GM21723 (cell line): ENCODE measurements at regions not wholly inside any gene's neighbourhood (a gene's known extent, or its start where the extent isn't known, plus 50 kb on each side); places are given as distances from the start of the nearest gene placed in this dataset.
A peak's percentile ranks its signal among the peaks of the same experiment; 100 is the strongest.
"Not testable (repeated sequence)": the region's sequence is repeated elsewhere in the genome, so short reads cannot be mapped to it uniquely, and the experiment has no call there.

Experiments used
- ATAC-seq: cut with Tn5 transposase; IDR thresholded peaks from one replicate; pipeline ENCODE4 v1.9.1; 2021; ENCODE audit warnings: mild to moderate bottlenecking, moderate library complexity; ENCODE audit not compliant: unreplicated experiment

DNA sequence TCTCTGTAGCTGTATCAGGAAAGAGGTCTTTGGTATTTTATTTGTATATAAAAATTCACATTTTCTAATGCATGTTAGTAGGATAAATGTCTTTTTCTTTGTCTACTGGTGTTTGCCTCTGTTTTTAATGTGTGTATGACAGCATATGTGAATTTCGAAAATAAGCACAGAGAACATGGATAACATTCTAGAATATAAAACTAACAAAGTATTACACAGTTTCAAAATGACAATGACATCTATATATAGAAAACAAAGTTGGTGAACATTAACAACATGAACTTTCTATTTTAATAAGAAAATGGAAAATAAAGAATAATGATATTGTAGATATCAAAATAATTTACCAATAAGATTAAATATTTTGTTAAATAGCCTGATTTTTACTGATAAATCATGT, 608.0 kb downstream of the COL12A1 start:
- ATAC-seq, result peak; percentile 39

- no peak for ATAC-seq
Measured at GRCh38 chr6:74597266-74597665, 608.6 kb downstream of the COL12A1 start.

DNA sequence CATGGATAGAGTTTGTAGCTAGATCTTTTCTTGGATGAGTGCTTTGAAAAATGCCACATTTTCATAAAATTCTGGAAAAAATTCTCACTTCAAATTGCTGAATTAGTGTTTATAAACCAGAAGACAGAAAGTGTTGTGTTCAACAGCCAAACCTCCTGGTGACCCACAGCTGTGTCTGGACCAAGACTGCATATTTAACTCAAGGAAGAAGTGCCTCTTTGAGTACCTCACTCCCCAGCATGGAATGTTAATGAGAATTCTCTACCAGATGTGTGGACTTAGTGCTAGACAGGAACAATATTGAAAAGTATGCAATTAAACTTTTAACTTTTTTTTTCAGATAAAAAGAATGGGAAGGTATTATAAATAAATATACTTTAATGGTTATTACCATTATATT, 609.3 kb downstream of the COL12A1 start:
- no peak for ATAC-seq

GRCh38 chr6:74594350-74594749, 611.5 kb downstream of the COL12A1 start:
- not testable (repeated sequence) for ATAC-seq

DNA sequence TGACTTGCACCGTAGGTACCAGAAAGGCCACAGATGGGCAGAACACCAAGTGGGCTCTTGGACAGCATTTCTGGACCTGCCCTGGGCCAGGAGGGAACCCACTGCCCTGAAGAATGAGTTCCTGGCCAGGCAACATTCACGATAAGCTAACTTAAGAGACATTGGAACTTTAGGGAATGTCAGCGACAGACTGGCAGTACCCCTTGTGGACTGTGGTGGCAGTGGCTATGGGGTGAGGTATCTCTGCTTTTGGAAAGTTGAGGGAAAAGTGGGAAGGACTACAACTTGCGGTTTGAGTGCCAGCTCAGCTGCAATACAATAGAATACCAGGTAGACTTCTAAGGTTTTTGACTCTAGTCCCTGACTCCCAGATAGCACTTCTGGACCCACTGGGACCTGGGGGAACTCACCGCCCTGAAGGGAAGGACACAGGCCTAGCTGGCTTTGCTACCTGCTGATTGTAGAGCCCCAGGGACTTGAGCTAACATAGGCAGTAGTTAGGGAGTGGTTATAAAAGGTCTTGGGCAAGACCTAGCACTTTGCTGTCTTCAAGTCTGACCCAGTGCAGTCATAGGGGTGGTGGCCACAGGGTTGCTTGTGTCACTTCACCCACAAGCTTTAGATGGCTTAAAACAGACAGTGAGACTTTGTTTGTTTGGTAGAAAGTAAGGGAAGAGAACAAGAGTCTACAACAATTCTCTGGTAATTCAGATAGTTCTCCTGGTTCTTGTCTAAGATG, 617.6 kb downstream of the COL12A1 start:
- no peak for ATAC-seq

GRCh38 chr6:74587386-74587785, 618.5 kb downstream of the COL12A1 start:
- ATAC-seq, result no peak

GRCh38 chr6:74585753-74586152, 620.1 kb downstream of the COL12A1 start:
- ATAC-seq, result no peak

GRCh38 chr6:74581681-74582080, 624.2 kb downstream of the COL12A1 start:
- ATAC-seq, result no peak

- ATAC-seq, result no peak
Measured at GRCh38 chr6:74579794-74580193, 626.1 kb downstream of the COL12A1 start.

DNA sequence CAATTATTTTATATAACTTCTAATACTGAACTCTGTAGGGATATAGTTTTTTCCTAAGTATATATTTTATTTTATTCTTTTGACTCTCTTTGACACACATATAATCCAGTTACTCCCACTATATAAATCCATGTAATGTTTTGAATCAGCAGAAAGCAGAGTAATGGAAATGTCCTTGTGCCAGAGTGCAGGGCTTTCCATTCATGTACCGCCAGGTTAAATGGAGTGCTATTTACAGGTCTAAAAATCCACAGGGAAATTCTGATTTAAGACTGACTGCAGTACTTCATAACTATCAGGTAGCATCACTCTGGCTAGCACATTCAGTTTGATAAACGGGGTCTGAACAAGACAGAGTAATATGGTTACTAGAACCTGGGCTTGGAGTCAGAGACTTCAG, 626.8 kb downstream of the COL12A1 start:
- no peak for ATAC-seq

DNA sequence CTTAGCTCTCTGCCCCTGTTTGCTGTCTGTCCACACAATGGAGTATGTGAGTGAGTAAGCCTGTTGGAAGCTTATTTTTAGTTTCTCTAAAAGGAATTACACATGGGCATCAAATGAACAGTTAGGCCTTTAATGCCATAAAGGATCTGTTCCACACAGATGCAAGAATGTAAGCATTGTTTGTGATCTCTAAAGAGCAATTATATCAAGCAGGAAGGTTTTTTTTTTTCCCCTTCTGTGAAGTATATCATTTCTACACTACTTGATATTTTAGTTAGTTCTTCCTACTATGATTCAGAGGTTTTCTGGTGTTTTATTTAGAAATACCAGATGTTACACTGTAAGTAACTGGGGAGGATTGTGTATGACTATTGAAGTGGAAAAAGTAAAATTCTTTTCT, 627.5 kb downstream of the COL12A1 start:
- ATAC-seq, result no peak

- peak; percentile 93 for ATAC-seq
Measured at GRCh38 chr6:74577619-74578018, 628.2 kb downstream of the COL12A1 start.

GRCh38 chr6:74574794-74575193, 631.1 kb downstream of the COL12A1 start:
- no peak for ATAC-seq

- no peak for ATAC-seq
Measured at GRCh38 chr6:74573613-74574012, 632.2 kb downstream of the COL12A1 start.

- no peak for ATAC-seq
Measured at GRCh38 chr6:74570044-74570443, 635.8 kb downstream of the COL12A1 start.

- no peak for ATAC-seq
Measured at GRCh38 chr6:74568861-74569260, 637.0 kb downstream of the COL12A1 start.

- not testable (repeated sequence) for ATAC-seq
Measured at GRCh38 chr6:74567923-74568290, 637.9 kb downstream of the COL12A1 start.

- ATAC-seq, result no peak
Measured at GRCh38 chr6:74567281-74567922, 638.5 kb downstream of the COL12A1 start.

DNA sequence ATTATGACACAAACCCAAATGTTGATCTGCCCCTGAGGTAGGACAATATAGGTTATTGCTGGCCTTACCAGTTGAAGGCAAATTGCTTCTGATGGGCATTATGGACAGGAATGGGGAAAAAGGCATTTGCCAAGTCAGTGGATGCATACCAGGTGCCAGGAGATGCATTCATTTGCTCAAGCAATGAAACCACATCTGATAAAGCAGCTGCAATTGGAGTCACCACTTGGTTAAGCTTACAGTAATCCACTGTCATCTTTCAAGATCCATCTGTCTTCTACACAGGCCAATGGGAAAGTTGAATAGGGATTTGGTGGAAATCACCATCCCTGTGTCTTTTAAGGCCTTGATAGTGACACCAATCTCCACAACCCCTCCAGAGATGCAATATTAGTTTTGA, 648.6 kb downstream of the COL12A1 start:
- ATAC-seq, result no peak

GRCh38 chr6:74554041-74554440, 651.8 kb downstream of the COL12A1 start:
- no peak for ATAC-seq

- ATAC-seq, result no peak
Measured at GRCh38 chr6:74551896-74552295, 654.0 kb downstream of the COL12A1 start.

- ATAC-seq, result no peak
Measured at GRCh38 chr6:74550821-74551220, 655.0 kb downstream of the COL12A1 start.

DNA sequence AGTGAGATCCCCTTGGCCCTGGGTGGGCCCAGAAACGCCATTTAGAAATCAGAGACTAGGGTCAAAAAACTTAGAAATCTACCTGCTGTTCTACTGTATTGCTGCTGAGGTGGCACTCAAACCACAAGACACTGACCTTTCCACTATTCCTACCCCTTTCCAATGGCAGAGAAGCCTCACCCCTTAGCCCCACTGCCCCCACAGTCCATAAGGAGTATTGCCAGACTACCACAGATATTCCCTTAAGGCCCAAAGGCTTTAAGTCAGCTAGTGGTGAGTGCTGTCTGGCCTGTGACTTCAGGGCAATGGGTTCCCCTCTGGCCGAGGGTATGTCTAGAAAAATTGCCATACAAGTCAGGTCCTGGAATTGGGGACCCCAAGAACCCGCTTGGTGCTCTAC, 656.1 kb downstream of the COL12A1 start:
- no peak for ATAC-seq
